ENCODE measurements at regions not wholly inside any gene's neighbourhood (a gene's known extent, or its start where the extent isn't known, plus 50 kb on each side); places are given as distances from the start of the nearest gene placed in this dataset.

DNA sequence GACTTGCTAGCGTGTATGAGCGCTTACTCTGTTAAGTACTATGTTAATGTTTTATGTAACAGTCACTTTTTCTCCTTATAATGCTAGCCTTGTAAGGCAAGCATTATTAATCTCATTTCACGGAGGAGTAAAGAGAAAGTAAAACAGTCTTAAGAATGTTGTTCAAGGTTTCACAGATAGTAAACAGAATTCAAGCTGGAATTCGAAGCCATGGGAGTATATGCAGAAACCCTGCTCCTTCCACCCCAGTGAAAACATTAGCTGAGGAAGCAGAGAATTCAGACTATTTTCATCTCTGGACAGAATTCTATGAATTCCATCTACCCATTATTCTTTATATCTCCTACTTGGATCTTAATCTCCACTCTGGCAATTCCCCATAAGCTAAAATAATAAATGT, 1028.3 kb upstream of the WWC1 start:
- Mint-ChIP-seq H3K27ac (no peak overlapping the region), H3K9me3 (peaks cover 0 to 17% (median 1%) of the 10 kb centered on the region in 3 donors), H3K4me3 (no peak overlapping the region), H3K27me3 (no peaks in the 10 kb centered on the region), H3K36me3 (no peaks in the 10 kb centered on the region), H3K4me1 (no peaks in the 10 kb centered on the region)

- Mint-ChIP-seq H3K9me3 (peaks cover 0 to 17% (median 1%) of the 10 kb centered on the region in 3 donors), H3K4me1 (no peaks in the 10 kb centered on the region), H3K27me3 (no peaks in the 10 kb centered on the region), H3K27ac (no peak overlapping the region), H3K36me3 (no peaks in the 10 kb centered on the region), H3K4me3 (no peak overlapping the region)
Measured at GRCh38 chr5:167264348-167264747, 1027.1 kb upstream of the WWC1 start.

DNA sequence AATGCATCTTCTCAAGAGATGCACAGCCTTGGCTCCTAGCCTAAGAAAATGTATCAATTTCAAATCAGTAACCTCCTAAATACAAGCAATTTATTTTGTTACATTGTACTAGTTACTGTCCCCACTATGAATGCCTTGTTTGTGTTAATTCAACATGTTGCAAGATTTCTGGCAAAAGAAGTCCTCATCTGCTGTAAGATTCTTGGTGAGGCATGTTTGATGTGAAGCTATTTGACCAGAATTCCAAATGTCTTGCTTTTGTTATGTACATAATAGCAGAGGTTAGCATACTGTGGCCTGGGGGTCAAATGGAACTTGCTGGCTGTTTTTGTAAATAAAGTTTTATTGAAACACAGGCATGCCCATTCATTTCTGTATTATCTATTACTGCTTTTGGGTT, 1023.1 kb upstream of the WWC1 start:
- H3K27me3 Mint-ChIP-seq = no peaks in the 10 kb centered on the region
- H3K4me3 Mint-ChIP-seq = no peak overlapping the region
- H3K4me1 Mint-ChIP-seq = no peaks in the 10 kb centered on the region
- no peak overlapping the region for H3K27ac Mint-ChIP-seq
- H3K9me3 Mint-ChIP-seq = peaks cover 1 to 12% (median 8%) of the 10 kb centered on the region in 3 donors
- no peaks in the 10 kb centered on the region for H3K36me3 Mint-ChIP-seq

- Mint-ChIP-seq H3K9me3 (peaks cover 1 to 15% (median 12%) of the 10 kb centered on the region in 3 donors), H3K4me1 (no peaks in the 10 kb centered on the region), H3K4me3 (no peak overlapping the region), H3K27ac (no peak overlapping the region), H3K36me3 (no peaks in the 10 kb centered on the region), H3K27me3 (no peaks in the 10 kb centered on the region)
Measured at GRCh38 chr5:167269146-167269545, 1022.3 kb upstream of the WWC1 start.

DNA sequence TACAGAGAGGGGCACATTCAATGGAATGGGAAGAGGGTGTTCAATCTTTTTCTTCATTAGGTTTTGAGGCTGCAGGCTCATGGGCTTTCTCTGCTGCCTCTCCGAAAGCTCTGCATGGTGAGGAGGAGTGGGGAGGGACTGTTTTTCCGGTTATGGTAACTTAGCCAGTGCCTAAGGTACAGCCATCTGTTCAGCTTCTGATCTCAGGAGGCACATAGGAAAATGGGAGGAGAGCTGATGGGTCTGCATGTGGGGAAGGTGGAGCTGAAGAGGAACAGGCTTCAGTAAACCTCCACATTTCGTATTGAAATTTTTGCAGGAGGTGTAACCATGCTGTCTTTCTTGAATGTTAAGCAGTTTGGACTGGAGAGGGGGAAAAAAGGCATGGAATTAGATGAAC, 1020.4 kb upstream of the WWC1 start:
- peaks cover 1 to 18% (median 12%) of the 10 kb centered on the region in 3 donors for H3K9me3 Mint-ChIP-seq

GRCh38 chr5:167271511-167271910, 1019.9 kb upstream of the WWC1 start:
- no peaks in the 10 kb centered on the region for H3K36me3 Mint-ChIP-seq
- no peaks in the 10 kb centered on the region for H3K4me1 Mint-ChIP-seq
- no peak overlapping the region for H3K4me3 Mint-ChIP-seq
- H3K27me3 Mint-ChIP-seq = no peaks in the 10 kb centered on the region
- H3K27ac Mint-ChIP-seq = no peak overlapping the region
- peaks cover 1 to 18% (median 12%) of the 10 kb centered on the region in 3 donors for H3K9me3 Mint-ChIP-seq

More for the DNA sequence above, 1020.4 kb upstream of the WWC1 start:
- no peaks in the 10 kb centered on the region for H3K4me1 Mint-ChIP-seq
- no peaks in the 10 kb centered on the region for H3K36me3 Mint-ChIP-seq
- no peak overlapping the region for H3K27ac Mint-ChIP-seq
- no peak overlapping the region for H3K4me3 Mint-ChIP-seq
- no peaks in the 10 kb centered on the region for H3K27me3 Mint-ChIP-seq

DNA sequence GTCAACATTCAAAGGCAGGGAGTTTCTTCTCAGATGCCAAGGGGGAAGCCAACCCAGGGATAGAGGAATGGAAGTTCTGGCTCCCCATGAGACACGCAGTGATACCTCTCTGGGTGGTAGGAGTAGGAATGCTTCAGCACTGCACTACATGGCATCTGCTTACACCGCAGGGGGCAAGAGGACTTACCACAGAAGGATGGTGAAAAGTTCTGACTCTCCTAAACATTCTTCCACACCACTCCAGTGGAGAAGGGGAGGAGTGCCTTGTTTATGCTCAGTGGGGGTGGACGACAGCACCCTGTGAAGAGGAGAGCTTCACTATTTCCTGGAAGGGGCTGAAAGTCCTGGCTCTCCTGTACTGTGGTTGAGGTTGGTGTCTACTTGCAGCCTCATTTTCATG, 1011.3 kb upstream of the WWC1 start:
- H3K9me3 Mint-ChIP-seq = peaks cover 3 to 8% (median 4%) of the 10 kb centered on the region in 3 donors
- no peaks in the 10 kb centered on the region for H3K4me1 Mint-ChIP-seq
- H3K36me3 Mint-ChIP-seq = peaks cover 3% of the 10 kb centered on the region
- no peak overlapping the region for H3K4me3 Mint-ChIP-seq
- no peaks in the 10 kb centered on the region for H3K27me3 Mint-ChIP-seq
- H3K27ac Mint-ChIP-seq = no peak overlapping the region

- H3K36me3 Mint-ChIP-seq = peaks cover 3% of the 10 kb centered on the region
- no peak overlapping the region for H3K27ac Mint-ChIP-seq
- no peaks in the 10 kb centered on the region for H3K27me3 Mint-ChIP-seq
- H3K9me3 Mint-ChIP-seq = peaks cover 4 to 9% (median 8%) of the 10 kb centered on the region in 3 donors
- no peaks in the 10 kb centered on the region for H3K4me1 Mint-ChIP-seq
- H3K4me3 Mint-ChIP-seq = no peak overlapping the region
Measured at GRCh38 chr5:167281925-167282324, 1009.5 kb upstream of the WWC1 start.

- Mint-ChIP-seq H3K9me3 (peaks cover 4 to 12% (median 7%) of the 10 kb centered on the region in 3 donors), H3K27me3 (no peaks in the 10 kb centered on the region), H3K36me3 (peaks cover 3% of the 10 kb centered on the region), H3K4me3 (no peak overlapping the region), H3K4me1 (no peaks in the 10 kb centered on the region), H3K27ac (peak overlapping the region in 1 of 3 donors; percentile 17)
Measured at GRCh38 chr5:167283691-167284090, 1007.8 kb upstream of the WWC1 start.

GRCh38 chr5:167284222-167284890, 1007.1 kb upstream of the WWC1 start:
- H3K27me3 Mint-ChIP-seq = no peaks in the 10 kb centered on the region
- peaks cover 2 to 12% (median 5%) of the 10 kb centered on the region in 3 donors for H3K9me3 Mint-ChIP-seq
- H3K27ac Mint-ChIP-seq = no peak overlapping the region
- peaks cover 1% of the 10 kb centered on the region for H3K36me3 Mint-ChIP-seq
- no peak overlapping the region for H3K4me3 Mint-ChIP-seq
- H3K4me1 Mint-ChIP-seq = no peaks in the 10 kb centered on the region

DNA sequence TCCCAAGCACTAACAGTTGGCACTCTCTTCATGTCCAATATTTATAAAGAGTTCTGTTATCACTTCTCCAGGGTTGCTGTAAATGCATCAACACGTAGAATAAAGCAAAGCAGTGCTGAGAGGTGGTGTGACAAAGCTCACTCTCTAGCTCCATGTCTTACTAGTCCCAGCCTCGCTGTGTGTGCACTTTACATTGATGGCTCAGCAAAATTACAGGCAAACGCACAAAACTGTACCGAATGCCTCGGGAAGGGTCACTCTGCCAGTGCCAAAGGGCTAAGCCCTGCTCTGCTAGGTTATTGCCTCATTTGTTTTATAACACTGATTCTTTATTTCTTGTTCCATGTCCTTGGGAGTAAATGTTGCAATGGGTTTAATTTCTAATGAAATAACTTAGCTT, 1005.9 kb upstream of the WWC1 start:
- Mint-ChIP-seq H3K36me3 (peaks cover 1% of the 10 kb centered on the region), H3K4me3 (no peak overlapping the region), H3K4me1 (no peaks in the 10 kb centered on the region), H3K9me3 (peaks cover 0 to 12% (median 3%) of the 10 kb centered on the region in 3 donors), H3K27ac (no peak overlapping the region), H3K27me3 (no peaks in the 10 kb centered on the region)

DNA sequence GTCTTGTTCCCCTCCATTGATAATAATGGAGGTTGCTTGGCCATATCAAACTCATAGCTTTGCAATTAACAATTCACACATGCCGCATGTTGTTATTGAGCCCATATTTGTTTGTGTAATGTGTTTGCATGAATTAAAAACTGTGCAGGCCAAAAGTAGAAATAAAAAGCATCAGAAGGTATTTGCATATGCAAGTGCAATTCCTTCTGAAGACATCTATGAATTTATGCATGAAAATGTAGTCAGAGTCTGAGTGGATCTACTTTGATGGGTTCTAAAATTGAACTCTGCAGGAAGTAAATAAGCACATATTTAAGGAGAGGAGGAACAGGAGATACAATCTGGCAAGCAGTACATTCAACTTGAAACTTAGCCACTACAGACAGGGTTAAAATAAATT, 1004.6 kb upstream of the WWC1 start:
- Mint-ChIP-seq H3K9me3 (peaks cover 0 to 15% (median 3%) of the 10 kb centered on the region in 3 donors), H3K4me1 (no peaks in the 10 kb centered on the region), H3K36me3 (peaks cover 1% of the 10 kb centered on the region), H3K27me3 (no peaks in the 10 kb centered on the region), H3K27ac (peak overlapping the region in 1 of 3 donors; percentile 27), H3K4me3 (no peak overlapping the region)

DNA sequence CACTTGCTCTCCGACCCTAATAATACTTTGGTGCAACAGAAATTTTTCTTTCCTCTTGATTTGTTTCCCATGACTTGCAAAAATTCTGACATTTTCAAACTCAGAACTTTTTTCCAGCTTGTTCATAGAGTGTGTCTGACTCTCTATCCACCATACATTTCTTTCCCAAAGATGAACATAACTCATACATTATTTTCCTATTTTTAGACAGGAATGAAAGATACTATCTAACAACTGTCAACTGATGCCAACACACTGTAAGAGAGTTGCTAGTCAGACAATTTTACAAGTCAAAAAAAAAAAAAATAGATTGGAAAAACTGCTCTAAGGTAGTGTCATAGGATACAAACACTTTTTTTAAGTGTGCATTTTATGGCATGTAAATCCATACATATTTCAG, 1001.0 kb upstream of the WWC1 start:
- no peak overlapping the region for H3K27ac Mint-ChIP-seq
- H3K27me3 Mint-ChIP-seq = no peaks in the 10 kb centered on the region
- no peaks in the 10 kb centered on the region for H3K4me1 Mint-ChIP-seq
- no peaks in the 10 kb centered on the region for H3K36me3 Mint-ChIP-seq
- H3K4me3 Mint-ChIP-seq = no peak overlapping the region
- peaks cover 0 to 19% (median 6%) of the 10 kb centered on the region in 3 donors for H3K9me3 Mint-ChIP-seq

GRCh38 chr5:167294882-167295680, 996.4 kb upstream of the WWC1 start:
- no peak overlapping the region for H3K4me3 Mint-ChIP-seq
- peaks cover 2 to 19% (median 8%) of the 10 kb centered on the region in 3 donors for H3K9me3 Mint-ChIP-seq
- no peak overlapping the region for H3K27ac Mint-ChIP-seq
- no peaks in the 10 kb centered on the region for H3K4me1 Mint-ChIP-seq
- H3K36me3 Mint-ChIP-seq = no peaks in the 10 kb centered on the region
- H3K27me3 Mint-ChIP-seq = no peaks in the 10 kb centered on the region

DNA sequence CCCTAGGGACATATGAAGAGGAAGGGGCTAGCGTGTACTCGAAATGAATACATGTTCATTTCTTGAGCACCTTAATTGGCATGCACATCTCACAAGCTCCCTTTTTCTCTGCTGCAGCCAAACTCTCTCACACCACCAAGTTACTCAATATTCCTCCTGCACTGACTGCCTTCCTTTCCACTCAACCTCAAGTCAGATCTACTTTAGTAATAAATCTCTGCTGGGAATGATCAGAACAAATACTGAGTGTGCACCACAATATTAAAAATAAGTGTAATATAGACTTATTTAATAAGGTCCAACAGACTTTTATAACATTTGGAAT, 995.8 kb upstream of the WWC1 start:
- Mint-ChIP-seq H3K27ac (no peak overlapping the region), H3K36me3 (no peaks in the 10 kb centered on the region), H3K4me3 (no peak overlapping the region)

DNA sequence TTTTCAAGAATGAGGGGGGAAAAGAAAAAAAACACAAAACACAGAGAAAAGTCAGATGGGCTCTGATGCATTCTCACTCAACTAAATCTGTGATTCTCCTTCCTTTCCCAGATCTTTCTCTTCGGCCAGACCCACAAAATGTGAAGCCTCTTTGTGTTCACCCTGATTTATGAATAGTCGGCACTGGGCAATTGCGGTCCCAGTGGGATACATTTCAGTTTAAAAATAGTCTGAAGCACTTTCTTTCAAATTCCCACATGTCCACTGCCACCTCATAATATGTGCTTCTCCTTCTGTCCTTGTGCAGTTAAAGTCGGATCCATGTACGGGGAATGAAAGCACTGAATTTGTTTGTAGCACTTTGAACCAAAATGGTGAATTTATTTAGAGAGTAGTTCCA, 995.4 kb upstream of the WWC1 start:
- H3K4me3 Mint-ChIP-seq = no peak overlapping the region
- no peaks in the 10 kb centered on the region for H3K4me1 Mint-ChIP-seq
- no peaks in the 10 kb centered on the region for H3K27me3 Mint-ChIP-seq
- H3K9me3 Mint-ChIP-seq = peaks cover 2 to 22% (median 8%) of the 10 kb centered on the region in 3 donors
- H3K27ac Mint-ChIP-seq = no peak overlapping the region
- no peaks in the 10 kb centered on the region for H3K36me3 Mint-ChIP-seq

More for the DNA sequence above, 995.8 kb upstream of the WWC1 start:
- no peaks in the 10 kb centered on the region for H3K27me3 Mint-ChIP-seq
- no peaks in the 10 kb centered on the region for H3K4me1 Mint-ChIP-seq
- H3K9me3 Mint-ChIP-seq = peaks cover 2 to 24% (median 8%) of the 10 kb centered on the region in 3 donors

Measured in IgD-negative memory B cell (primary cell).